ENCODE measurements at regions not wholly inside any gene's neighbourhood (a gene's known extent, or its start where the extent isn't known, plus 50 kb on each side); places are given as distances from the start of the nearest gene placed in this dataset.
A peak's percentile ranks its signal among the peaks of the same experiment; 100 is the strongest.

DNA sequence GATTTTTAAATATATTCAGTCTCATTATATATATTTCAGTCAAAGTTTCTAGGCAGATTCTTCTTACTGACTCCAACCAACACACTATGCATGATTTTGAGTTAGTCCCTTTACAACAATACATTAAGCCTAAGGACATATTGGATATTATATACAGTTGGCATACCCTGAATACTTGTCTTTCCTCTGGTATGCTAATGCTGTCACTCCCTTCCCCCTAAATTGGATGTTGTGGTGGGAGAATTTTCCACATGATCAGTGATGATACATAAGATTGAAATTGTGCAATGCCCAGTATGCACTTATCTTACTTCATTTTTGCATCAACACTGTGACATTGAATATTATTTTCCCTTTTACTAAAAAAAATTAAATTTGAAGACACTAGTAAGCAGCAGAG, 935.2 kb downstream of the PCDH7 start:
- H3K27ac Mint-ChIP-seq (ENCODE audit: low read depth, unreplicated experiment), result no peak overlapping the region
- no peaks in the 10 kb centered on the region for H3K27me3 Mint-ChIP-seq (ENCODE audit: insufficient read depth, unreplicated experiment)
- H3K4me3 Mint-ChIP-seq (ENCODE audit: unreplicated experiment), result no peak overlapping the region
- ChIA-PET POLR2A (no interaction called here), CTCF (interaction anchor here (1.4 kb wide), 1 partner anchor 20 kb away, joined by 7 read pairs; no protein-coding TSS in a partner anchor)
- DNase-seq (ENCODE audit: unreplicated experiment), result peak; percentile 18
- TF ChIP-seq, protein P1, sequence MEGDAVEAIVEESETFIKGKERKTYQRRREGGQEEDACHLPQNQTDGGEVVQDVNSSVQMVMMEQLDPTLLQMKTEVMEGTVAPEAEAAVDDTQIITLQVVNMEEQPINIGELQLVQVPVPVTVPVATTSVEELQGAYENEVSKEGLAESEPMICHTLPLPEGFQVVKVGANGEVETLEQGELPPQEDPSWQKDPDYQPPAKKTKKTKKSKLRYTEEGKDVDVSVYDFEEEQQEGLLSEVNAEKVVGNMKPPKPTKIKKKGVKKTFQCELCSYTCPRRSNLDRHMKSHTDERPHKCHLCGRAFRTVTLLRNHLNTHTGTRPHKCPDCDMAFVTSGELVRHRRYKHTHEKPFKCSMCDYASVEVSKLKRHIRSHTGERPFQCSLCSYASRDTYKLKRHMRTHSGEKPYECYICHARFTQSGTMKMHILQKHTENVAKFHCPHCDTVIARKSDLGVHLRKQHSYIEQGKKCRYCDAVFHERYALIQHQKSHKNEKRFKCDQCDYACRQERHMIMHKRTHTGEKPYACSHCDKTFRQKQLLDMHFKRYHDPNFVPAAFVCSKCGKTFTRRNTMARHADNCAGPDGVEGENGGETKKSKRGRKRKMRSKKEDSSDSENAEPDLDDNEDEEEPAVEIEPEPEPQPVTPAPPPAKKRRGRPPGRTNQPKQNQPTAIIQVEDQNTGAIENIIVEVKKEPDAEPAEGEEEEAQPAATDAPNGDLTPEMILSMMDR (IDR thresholded peaks at IDR 0.05; ENCODE audit: unreplicated experiment), result no peak
- no TSS peak for BruUV-seq (replicated peaks)
- H3K9me3 Mint-ChIP-seq (ENCODE audit: unreplicated experiment), result no peaks in the 10 kb centered on the region
- intact Hi-C loops (cut with micrococcal nuclease), result no loop called here
- no peaks in the 10 kb centered on the region for H3K4me1 Mint-ChIP-seq (ENCODE audit: insufficient read depth, unreplicated experiment)
- no peaks in the 10 kb centered on the region for H3K36me3 Mint-ChIP-seq (ENCODE audit: insufficient read depth, unreplicated experiment)

GRCh38 chr4:31657859-31658570, 937.8 kb downstream of the PCDH7 start:
- no peak overlapping the region for H3K4me3 Mint-ChIP-seq (ENCODE audit: unreplicated experiment)
- TSS peak; percentile 99 for BruUV-seq (replicated peaks)
- peak overlapping the region; percentile 55 for H3K27ac Mint-ChIP-seq (ENCODE audit: low read depth, unreplicated experiment)
- no peaks in the 10 kb centered on the region for H3K9me3 Mint-ChIP-seq (ENCODE audit: unreplicated experiment)
- no peaks in the 10 kb centered on the region for H3K36me3 Mint-ChIP-seq (ENCODE audit: insufficient read depth, unreplicated experiment)
- POLR2A ChIA-PET, result interaction anchor here (0.6 to 0.8 kb wide), 2 partner anchors 149 to 1421 kb away, joined by 3 read pairs; no protein-coding TSS in a partner anchor
- TF ChIP-seq, protein P1 (IDR thresholded peaks at IDR 0.05; ENCODE audit: unreplicated experiment), result no peak
- peak; percentile 55 for DNase-seq (ENCODE audit: unreplicated experiment)
- CTCF ChIA-PET, result no interaction called here
- H3K27me3 Mint-ChIP-seq (ENCODE audit: insufficient read depth, unreplicated experiment), result no peaks in the 10 kb centered on the region
- intact Hi-C loops (cut with micrococcal nuclease), result no loop called here
- H3K4me1 Mint-ChIP-seq (ENCODE audit: insufficient read depth, unreplicated experiment), result no peaks in the 10 kb centered on the region

GRCh38 chr4:31660916-31661315, 940.7 kb downstream of the PCDH7 start:
- no TSS peak for BruUV-seq (replicated peaks)
- Mint-ChIP-seq H3K27ac (ENCODE audit: low read depth, unreplicated experiment) (no peak overlapping the region), H3K4me1 (ENCODE audit: insufficient read depth, unreplicated experiment) (no peaks in the 10 kb centered on the region), H3K9me3 (ENCODE audit: unreplicated experiment) (no peaks in the 10 kb centered on the region), H3K4me3 (ENCODE audit: unreplicated experiment) (no peak overlapping the region), H3K27me3 (ENCODE audit: insufficient read depth, unreplicated experiment) (no peaks in the 10 kb centered on the region), H3K36me3 (ENCODE audit: insufficient read depth, unreplicated experiment) (no peaks in the 10 kb centered on the region)
- intact Hi-C loops (cut with micrococcal nuclease), result no loop called here
- CTCF ChIA-PET, result interaction anchor here (0.6 to 1.1 kb wide), 2 partner anchors 15 to 339 kb away, joined by 3 read pairs; no protein-coding TSS in a partner anchor
- TF ChIP-seq, protein P1 (IDR thresholded peaks at IDR 0.05; ENCODE audit: unreplicated experiment), result no peak
- POLR2A ChIA-PET, result interaction anchor here (0.6 to 0.7 kb wide), 3 partner anchors 28 to 562 kb away, joined by 3 read pairs; no protein-coding TSS in a partner anchor
- DNase-seq (ENCODE audit: unreplicated experiment), result no peak

- ChIA-PET POLR2A (no interaction called here), CTCF (interaction anchor here (0.7 to 1.3 kb wide), 2 partner anchors 9 to 85 kb away, joined by 3 to 4 read pairs; no protein-coding TSS in a partner anchor)
- H3K4me1 Mint-ChIP-seq (ENCODE audit: insufficient read depth, unreplicated experiment), result peaks cover 9% of the 10 kb centered on the region
- TF ChIP-seq, protein P1 (IDR thresholded peaks at IDR 0.05; ENCODE audit: unreplicated experiment), result no peak
- no peak overlapping the region for H3K4me3 Mint-ChIP-seq (ENCODE audit: unreplicated experiment)
- H3K9me3 Mint-ChIP-seq (ENCODE audit: unreplicated experiment), result no peaks in the 10 kb centered on the region
- H3K36me3 Mint-ChIP-seq (ENCODE audit: insufficient read depth, unreplicated experiment), result no peaks in the 10 kb centered on the region
- no peak overlapping the region for H3K27ac Mint-ChIP-seq (ENCODE audit: low read depth, unreplicated experiment)
- DNase-seq (ENCODE audit: unreplicated experiment), result no peak
- no TSS peak for BruUV-seq (replicated peaks)
- intact Hi-C loops (cut with micrococcal nuclease), result no loop called here
- H3K27me3 Mint-ChIP-seq (ENCODE audit: insufficient read depth, unreplicated experiment), result no peaks in the 10 kb centered on the region
Measured at GRCh38 chr4:31662951-31663350, 942.8 kb downstream of the PCDH7 start.

Measured in MCF 10A (cell line).